Central memory CD8-positive, alpha-beta T cell (primary cell): ENCODE measurements at regions not wholly inside any gene's neighbourhood (a gene's known extent, or its start where the extent isn't known, plus 50 kb on each side); places are given as distances from the start of the nearest gene placed in this dataset.

ENCODE experiments used
- ATAC-seq: fragments of 150-1000 bp; cut with Tn5 transposase; replicated peaks from 2 replicates; pipeline ENCODE4 v1.10.0; 2022; ENCODE audit warnings: mild to moderate bottlenecking, moderate FRiP score, moderate number of reproducible peaks; ENCODE audit not compliant: poor library complexity, severe bottlenecking; ENCODE audit errors: extremely low read depth
- DNase-seq, 2 donors: peaks; one replicate each; pipeline ENCODE4 v3.0.0; 2021; ENCODE audit warnings: low spot score in 2 of 2
- H3K27ac Mint-ChIP-seq: one replicate; pipeline ENCODE4 v1.8.0; 2022; ENCODE audit warnings: low read depth, mild to moderate bottlenecking, moderate library complexity, mixed read lengths
- H3K27me3 Mint-ChIP-seq: one replicate; pipeline ENCODE4 v1.8.0; 2022; ENCODE audit warnings: mixed read lengths
- H3K36me3 Mint-ChIP-seq: one replicate; pipeline ENCODE4 v1.8.0; 2022; ENCODE audit warnings: mild to moderate bottlenecking, moderate library complexity, mixed read lengths; ENCODE audit not compliant: insufficient read depth
- H3K4me1 Mint-ChIP-seq: one replicate; pipeline ENCODE4 v1.8.0; 2022; ENCODE audit warnings: mixed read lengths
- H3K4me3 Mint-ChIP-seq: one replicate; pipeline ENCODE4 v1.8.0; 2022; ENCODE audit warnings: mild to moderate bottlenecking, moderate library complexity, mixed read lengths
- H3K9me3 Mint-ChIP-seq: one replicate; pipeline ENCODE4 v1.8.0; 2022; ENCODE audit warnings: mixed read lengths

DNA sequence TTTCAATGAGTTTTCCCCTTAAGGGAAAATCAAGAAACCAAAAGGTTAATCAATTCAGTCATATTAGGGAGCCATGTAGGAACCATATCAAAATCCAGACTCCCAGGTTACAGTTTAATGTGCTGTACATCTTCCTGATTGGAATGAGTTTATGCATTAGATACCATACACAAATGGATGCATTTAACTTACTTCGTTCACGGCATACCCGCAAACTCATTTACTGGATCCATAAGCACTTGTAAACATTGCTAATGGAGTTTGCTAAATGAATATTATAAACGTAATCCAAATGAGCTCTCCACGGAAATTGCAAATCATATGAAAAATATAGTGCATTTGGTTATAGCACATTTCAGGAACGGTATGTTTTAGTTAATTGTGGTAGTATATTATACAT lies 228.9 kb upstream of the G2E3 start:
- DNase-seq (no peak), ATAC-seq (no peak)
- Mint-ChIP-seq H3K4me3 (no peak overlapping the region), H3K36me3 (peaks cover 1% of the 10 kb centered on the region), H3K4me1 (no peaks in the 10 kb centered on the region), H3K27ac (no peak overlapping the region), H3K9me3 (peaks cover 11% of the 10 kb centered on the region), H3K27me3 (no peaks in the 10 kb centered on the region)

DNA sequence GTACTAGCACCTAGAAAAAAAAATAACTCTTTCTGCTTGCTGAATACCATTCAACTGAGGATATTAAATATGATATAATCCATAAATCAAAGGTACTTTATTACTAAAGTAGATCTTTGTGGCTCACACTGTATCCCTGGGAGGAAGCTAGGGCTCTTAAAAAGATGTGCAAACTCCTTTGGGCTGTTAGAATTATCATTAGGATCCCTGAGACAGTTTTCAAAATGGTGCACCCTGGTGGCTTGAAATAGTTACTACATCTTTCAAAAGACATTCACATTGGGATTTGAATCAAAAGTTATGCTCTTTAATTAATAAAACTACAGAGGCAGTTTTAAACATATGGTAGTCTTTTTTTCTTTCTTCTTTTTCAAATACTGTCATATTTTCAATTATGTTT lies 228.5 kb upstream of the G2E3 start:
- H3K27me3 Mint-ChIP-seq: no peaks in the 10 kb centered on the region
- H3K9me3 Mint-ChIP-seq: peaks cover 11% of the 10 kb centered on the region
- H3K27ac Mint-ChIP-seq: no peak overlapping the region
- ATAC-seq (no peak), DNase-seq (no peak)
- no peaks in the 10 kb centered on the region for H3K36me3 Mint-ChIP-seq
- H3K4me3 Mint-ChIP-seq: no peak overlapping the region
- H3K4me1 Mint-ChIP-seq: no peaks in the 10 kb centered on the region

GRCh38 chr14:30331030-30331429 lies 227.9 kb upstream of the G2E3 start:
- ATAC-seq: no peak

DNA sequence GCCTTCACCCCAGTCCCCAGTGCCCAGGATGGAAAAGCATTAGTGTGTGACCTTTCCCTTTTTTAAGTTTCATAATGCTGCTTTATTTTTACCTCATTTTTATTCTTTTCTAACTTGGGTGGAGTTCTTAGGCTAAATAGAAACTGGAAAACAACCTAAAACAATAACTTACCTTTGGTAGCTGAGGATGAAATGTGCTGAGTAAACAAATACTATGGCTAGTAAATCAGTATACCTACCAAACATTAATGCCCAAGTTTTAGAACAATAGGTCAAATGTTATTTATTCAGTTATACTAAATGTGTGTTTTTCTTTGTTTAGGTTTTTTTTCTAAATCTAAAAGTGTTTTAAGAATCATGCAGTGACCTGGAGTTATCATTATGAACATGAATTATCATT lies 226.6 kb upstream of the G2E3 start:
- no peaks in the 10 kb centered on the region for H3K27me3 Mint-ChIP-seq
- no peaks in the 10 kb centered on the region for H3K4me1 Mint-ChIP-seq
- no peak overlapping the region for H3K27ac Mint-ChIP-seq
- ATAC-seq (no peak), DNase-seq (no peak)
- H3K4me3 Mint-ChIP-seq: no peak overlapping the region
- peaks cover 11% of the 10 kb centered on the region for H3K9me3 Mint-ChIP-seq
- H3K36me3 Mint-ChIP-seq: no peaks in the 10 kb centered on the region

More at GRCh38 chr14:30331030-30331429, 227.9 kb upstream of the G2E3 start:
- Mint-ChIP-seq H3K4me1 (no peaks in the 10 kb centered on the region), H3K4me3 (no peak overlapping the region), H3K9me3 (peaks cover 11% of the 10 kb centered on the region), H3K36me3 (no peaks in the 10 kb centered on the region), H3K27me3 (no peaks in the 10 kb centered on the region), H3K27ac (no peak overlapping the region)
- no peak for DNase-seq

DNA sequence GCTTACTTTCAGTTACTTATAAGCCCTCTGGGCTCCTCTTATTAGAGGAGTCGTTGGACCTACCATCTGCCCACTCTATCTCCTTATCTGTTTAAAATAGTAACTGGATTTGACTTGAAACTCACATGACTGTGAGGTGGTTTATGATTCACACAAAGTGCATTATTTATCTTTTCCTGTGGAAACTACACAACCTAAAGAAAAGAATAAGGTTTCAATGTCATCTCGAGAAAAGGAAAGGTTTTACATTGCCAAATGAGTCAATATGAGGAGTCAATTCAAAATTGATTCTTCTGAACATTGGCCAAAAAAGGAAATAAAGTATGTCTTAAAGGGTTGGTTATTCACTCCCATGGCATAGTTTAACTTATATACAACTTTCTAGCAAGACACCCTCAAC lies 225.0 kb upstream of the G2E3 start:
- DNase-seq (no peak), ATAC-seq (no peak)
- Mint-ChIP-seq H3K4me1 (no peaks in the 10 kb centered on the region), H3K4me3 (no peak overlapping the region), H3K36me3 (no peaks in the 10 kb centered on the region), H3K27ac (no peak overlapping the region), H3K27me3 (no peaks in the 10 kb centered on the region), H3K9me3 (peaks cover 11% of the 10 kb centered on the region)

GRCh38 chr14:30337456-30337855 lies 221.5 kb upstream of the G2E3 start:
- ATAC-seq: no peak
- Mint-ChIP-seq H3K4me1 (no peaks in the 10 kb centered on the region), H3K27me3 (no peaks in the 10 kb centered on the region), H3K36me3 (no peaks in the 10 kb centered on the region), H3K4me3 (no peak overlapping the region), H3K27ac (no peak overlapping the region), H3K9me3 (peaks cover 11% of the 10 kb centered on the region)
- DNase-seq: no peak

DNA sequence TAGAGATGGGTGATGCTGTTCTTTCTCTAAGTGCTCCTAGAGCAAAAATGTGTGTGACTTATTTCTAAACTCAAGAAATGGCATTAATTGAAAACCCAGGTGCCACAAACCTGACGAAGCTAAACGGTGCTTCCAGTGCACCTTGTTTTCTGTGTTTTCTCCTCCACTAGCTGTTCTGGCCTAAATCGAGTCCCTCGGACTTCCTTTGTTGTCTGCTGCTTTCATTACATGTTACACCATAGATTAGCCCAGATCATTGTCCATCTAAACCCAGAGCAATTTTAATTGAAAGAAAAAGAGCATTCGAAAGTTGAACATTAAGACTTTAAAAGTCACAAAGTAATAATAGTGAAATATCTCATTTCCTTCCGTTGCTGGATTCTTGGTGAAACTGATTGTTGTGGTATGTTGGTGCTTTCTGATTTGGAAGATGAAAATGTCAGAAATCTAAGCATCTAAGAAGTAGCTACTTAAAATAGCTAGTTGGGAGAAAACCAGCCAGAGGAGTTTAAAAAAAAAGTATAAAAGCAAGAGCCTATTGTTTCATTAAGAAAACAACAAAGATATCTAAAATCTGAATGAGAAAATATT lies 219.6 kb upstream of the G2E3 start:
- H3K27ac Mint-ChIP-seq: no peak overlapping the region

DNA sequence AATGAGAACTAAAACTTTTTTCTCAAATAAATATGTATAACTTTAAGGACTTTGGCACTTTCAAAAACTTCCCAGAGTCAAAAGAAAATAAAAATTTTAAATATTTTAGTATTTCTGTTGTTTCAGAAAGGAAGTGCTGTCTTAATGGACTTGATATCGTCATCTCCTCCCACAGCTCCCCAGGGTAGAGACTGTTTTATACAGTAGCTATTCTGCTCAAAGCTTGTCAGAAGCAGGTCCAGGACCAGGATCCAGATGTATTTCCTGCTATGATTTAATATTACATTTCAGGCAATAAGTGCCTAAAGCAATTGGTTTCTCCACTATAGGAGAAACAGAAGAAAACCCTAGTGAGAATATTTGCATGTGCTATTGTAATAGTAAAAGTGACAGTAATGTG lies 218.5 kb upstream of the G2E3 start:
- no peaks in the 10 kb centered on the region for H3K36me3 Mint-ChIP-seq
- H3K27ac Mint-ChIP-seq: no peak overlapping the region
- no peak overlapping the region for H3K4me3 Mint-ChIP-seq
- H3K27me3 Mint-ChIP-seq: peaks cover 7% of the 10 kb centered on the region
- no peak for ATAC-seq
- H3K4me1 Mint-ChIP-seq: no peaks in the 10 kb centered on the region
- H3K9me3 Mint-ChIP-seq: no peaks in the 10 kb centered on the region
- no peak for DNase-seq

More for the DNA sequence above, 219.6 kb upstream of the G2E3 start:
- ATAC-seq (no peak), DNase-seq (no peak)
- peaks cover under 1% of the 10 kb centered on the region for H3K27me3 Mint-ChIP-seq
- H3K4me3 Mint-ChIP-seq: no peak overlapping the region
- no peaks in the 10 kb centered on the region for H3K36me3 Mint-ChIP-seq
- H3K9me3 Mint-ChIP-seq: no peaks in the 10 kb centered on the region
- no peaks in the 10 kb centered on the region for H3K4me1 Mint-ChIP-seq

GRCh38 chr14:30345511-30345910 lies 213.4 kb upstream of the G2E3 start:
- ATAC-seq (no peak), DNase-seq (no peak)
- Mint-ChIP-seq H3K9me3 (no peaks in the 10 kb centered on the region), H3K4me1 (no peaks in the 10 kb centered on the region), H3K27me3 (peaks cover 7% of the 10 kb centered on the region), H3K4me3 (no peak overlapping the region), H3K27ac (no peak overlapping the region), H3K36me3 (no peaks in the 10 kb centered on the region)

- no peaks in the 10 kb centered on the region for H3K4me1 Mint-ChIP-seq
- H3K27me3 Mint-ChIP-seq: peaks cover 7% of the 10 kb centered on the region
- DNase-seq (no peak), ATAC-seq (no peak)
- H3K27ac Mint-ChIP-seq: no peak overlapping the region
- no peaks in the 10 kb centered on the region for H3K36me3 Mint-ChIP-seq
- no peaks in the 10 kb centered on the region for H3K9me3 Mint-ChIP-seq
- no peak overlapping the region for H3K4me3 Mint-ChIP-seq
Observed at GRCh38 chr14:30348445-30348844, 210.5 kb upstream of the G2E3 start.

DNA sequence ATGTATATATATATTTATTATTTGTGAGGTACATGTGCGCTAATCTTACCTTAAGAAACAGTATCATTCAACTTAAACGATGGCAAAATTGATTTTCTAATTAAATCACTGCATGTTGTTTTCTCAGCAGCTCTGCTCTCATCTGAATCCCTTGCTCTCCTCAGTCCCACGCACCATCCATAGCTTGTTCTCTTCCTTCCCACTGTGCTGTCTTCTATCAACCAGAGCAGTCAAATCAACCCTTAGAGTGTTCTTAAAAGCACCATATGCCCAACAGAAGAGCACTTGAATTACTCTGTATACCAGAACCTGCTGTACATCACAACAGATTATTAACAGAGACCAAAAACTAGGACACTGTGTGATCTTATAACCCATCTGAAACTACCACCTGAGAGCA lies 209.4 kb upstream of the G2E3 start:
- H3K36me3 Mint-ChIP-seq: no peaks in the 10 kb centered on the region
- no peak for ATAC-seq
- no peaks in the 10 kb centered on the region for H3K4me1 Mint-ChIP-seq
- H3K27ac Mint-ChIP-seq: no peak overlapping the region
- H3K4me3 Mint-ChIP-seq: no peak overlapping the region
- H3K9me3 Mint-ChIP-seq: no peaks in the 10 kb centered on the region
- DNase-seq: no peak
- H3K27me3 Mint-ChIP-seq: peaks cover 6% of the 10 kb centered on the region

DNA sequence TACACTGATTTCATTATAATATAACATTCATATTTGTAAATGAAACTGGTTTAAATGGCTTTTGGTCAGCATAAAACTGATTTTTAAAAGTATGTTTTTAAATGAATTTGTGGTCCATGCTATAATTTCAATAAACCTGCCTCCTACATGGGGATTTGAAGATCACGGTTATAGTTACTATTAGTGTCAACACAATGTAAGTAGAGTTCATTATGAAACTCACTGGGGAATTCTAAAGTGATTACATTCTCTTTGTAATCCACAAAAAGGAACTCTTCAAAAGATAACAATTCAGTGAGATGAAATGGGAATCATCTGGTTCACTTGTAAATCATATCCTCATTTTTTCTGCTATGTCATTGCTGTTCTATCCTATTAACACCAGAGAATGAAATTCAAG lies 204.5 kb upstream of the G2E3 start:
- Mint-ChIP-seq H3K27me3 (peaks cover 25% of the 10 kb centered on the region), H3K9me3 (no peaks in the 10 kb centered on the region), H3K4me3 (no peak overlapping the region), H3K27ac (no peak overlapping the region), H3K36me3 (no peaks in the 10 kb centered on the region), H3K4me1 (peaks cover 6% of the 10 kb centered on the region)
- no peak for ATAC-seq
- no peak for DNase-seq

DNA sequence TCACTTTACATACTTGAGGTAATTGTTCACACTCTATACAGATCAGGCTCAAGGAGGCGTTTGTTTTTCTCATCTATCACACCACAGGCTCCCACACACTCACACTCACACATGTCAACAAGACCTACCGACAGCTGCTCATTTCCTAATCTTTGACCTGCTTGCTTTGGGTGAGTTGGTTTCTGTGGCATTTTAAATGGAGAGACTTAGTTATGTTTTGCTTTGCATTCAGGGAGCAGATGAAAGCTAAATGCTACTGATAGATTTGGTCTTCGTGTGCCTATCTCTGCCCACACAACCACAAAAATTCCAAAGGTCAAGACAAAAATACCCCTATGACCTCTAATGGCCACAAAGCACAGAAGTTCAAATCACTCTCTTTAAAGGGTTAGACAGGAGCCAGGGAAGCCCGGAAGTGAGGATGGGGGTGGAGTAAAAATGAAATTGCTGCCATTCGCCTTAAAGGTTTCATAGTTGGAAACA lies 203.5 kb upstream of the G2E3 start:
- H3K4me1 Mint-ChIP-seq: peaks cover 6% of the 10 kb centered on the region
- H3K27ac Mint-ChIP-seq: no peak overlapping the region
- no peaks in the 10 kb centered on the region for H3K9me3 Mint-ChIP-seq
- peaks cover 25% of the 10 kb centered on the region for H3K27me3 Mint-ChIP-seq
- H3K4me3 Mint-ChIP-seq: no peak overlapping the region
- H3K36me3 Mint-ChIP-seq: no peaks in the 10 kb centered on the region
- DNase-seq (no peak), ATAC-seq (no peak)
